ENCODE measurements at regions not wholly inside any gene's neighbourhood (a gene's known extent, or its start where the extent isn't known, plus 50 kb on each side); places are given as distances from the start of the nearest gene placed in this dataset.

- TF ChIP-seq POLR2A (IDR thresholded peaks at IDR 0.05; ENCODE audit: low read length) (no peak), GATA1 (IDR thresholded peaks at IDR 0.05; ENCODE audit: low read depth, low read length) (no peak)
- DNase-seq = no peak
These were observed 102.7 kb upstream of the GRIK3 start for GRCh38 chr1:37137014-37137413.

- TF ChIP-seq GATA1 (IDR thresholded peaks at IDR 0.05; ENCODE audit: low read depth, low read length) = no peak
- no peak for TF ChIP-seq POLR2A (IDR thresholded peaks at IDR 0.05; ENCODE audit: low read length)
- no peak for DNase-seq
These were observed 103.3 kb upstream of the GRIK3 start for GRCh38 chr1:37137601-37138000.

- TF ChIP-seq GATA1 (IDR thresholded peaks at IDR 0.05; ENCODE audit: low read depth, low read length) (no peak), POLR2A (IDR thresholded peaks at IDR 0.05; ENCODE audit: low read length) (no peak)
- no peak for DNase-seq
These were observed 109.5 kb upstream of the GRIK3 start for GRCh38 chr1:37143800-37144199.

- DNase-seq = no peak
- TF ChIP-seq POLR2A (IDR thresholded peaks at IDR 0.05; ENCODE audit: low read length) = no peak
- no peak for TF ChIP-seq GATA1 (IDR thresholded peaks at IDR 0.05; ENCODE audit: low read depth, low read length)
These were observed 111.8 kb upstream of the GRIK3 start for GRCh38 chr1:37146071-37146470.

- TF ChIP-seq POLR2A (IDR thresholded peaks at IDR 0.05; ENCODE audit: low read length) (no peak), GATA1 (IDR thresholded peaks at IDR 0.05; ENCODE audit: low read depth, low read length) (no peak)
- DNase-seq = no peak
These were observed 113.1 kb upstream of the GRIK3 start for GRCh38 chr1:37147392-37147831.

GRCh38 chr1:37147906-37148305, 113.6 kb upstream of the GRIK3 start:
- TF ChIP-seq GATA1 (IDR thresholded peaks at IDR 0.05; ENCODE audit: low read depth, low read length) (no peak), POLR2A (IDR thresholded peaks at IDR 0.05; ENCODE audit: low read length) (no peak)
- no peak for DNase-seq

- no peak for TF ChIP-seq GATA1 (IDR thresholded peaks at IDR 0.05; ENCODE audit: low read depth, low read length)
- TF ChIP-seq POLR2A (IDR thresholded peaks at IDR 0.05; ENCODE audit: low read length) = no peak
- no peak for DNase-seq
These were observed 114.3 kb upstream of the GRIK3 start for GRCh38 chr1:37148663-37149062.

- DNase-seq = no peak
- no peak for TF ChIP-seq POLR2A (IDR thresholded peaks at IDR 0.05; ENCODE audit: low read length)
- no peak for TF ChIP-seq GATA1 (IDR thresholded peaks at IDR 0.05; ENCODE audit: low read depth, low read length)
These were observed 115.0 kb upstream of the GRIK3 start for GRCh38 chr1:37149296-37149695.

- TF ChIP-seq POLR2A (IDR thresholded peaks at IDR 0.05; ENCODE audit: low read length) = no peak
- no peak for TF ChIP-seq GATA1 (IDR thresholded peaks at IDR 0.05; ENCODE audit: low read depth, low read length)
- no peak for DNase-seq
These were observed 116.7 kb upstream of the GRIK3 start for GRCh38 chr1:37150986-37151385.

- no peak for TF ChIP-seq GATA1 (IDR thresholded peaks at IDR 0.05; ENCODE audit: low read depth, low read length)
- TF ChIP-seq POLR2A (IDR thresholded peaks at IDR 0.05; ENCODE audit: low read length) = no peak
These were observed 117.5 kb upstream of the GRIK3 start for GRCh38 chr1:37151789-37152188.

GRCh38 chr1:37152491-37152890, 118.2 kb upstream of the GRIK3 start:
- no peak for TF ChIP-seq POLR2A (IDR thresholded peaks at IDR 0.05; ENCODE audit: low read length)
- no peak for DNase-seq

More at GRCh38 chr1:37151789-37152188, 117.5 kb upstream of the GRIK3 start:
- DNase-seq = no peak

GRCh38 chr1:37153116-37154100, 119.1 kb upstream of the GRIK3 start:
- TF ChIP-seq GATA1 (IDR thresholded peaks at IDR 0.05; ENCODE audit: low read depth, low read length) (no peak), POLR2A (IDR thresholded peaks at IDR 0.05; ENCODE audit: low read length) (no peak)

GRCh38 chr1:37156646-37157045, 122.3 kb upstream of the GRIK3 start:
- no peak for TF ChIP-seq POLR2A (IDR thresholded peaks at IDR 0.05; ENCODE audit: low read length)
- no peak for TF ChIP-seq GATA1 (IDR thresholded peaks at IDR 0.05; ENCODE audit: low read depth, low read length)

More at GRCh38 chr1:37153116-37154100, 119.1 kb upstream of the GRIK3 start:
- DNase-seq = no peak

GRCh38 chr1:37157634-37158033, 123.3 kb upstream of the GRIK3 start:
- DNase-seq = no peak
- TF ChIP-seq GATA1 (IDR thresholded peaks at IDR 0.05; ENCODE audit: low read depth, low read length) (no peak), POLR2A (IDR thresholded peaks at IDR 0.05; ENCODE audit: low read length) (no peak)

More at GRCh38 chr1:37156646-37157045, 122.3 kb upstream of the GRIK3 start:
- DNase-seq = no peak

Measured in erythroblast (primary cell).